ENCODE measurements at regions not wholly inside any gene's neighbourhood (a gene's known extent, or its start where the extent isn't known, plus 50 kb on each side); places are given as distances from the start of the nearest gene placed in this dataset.

DNA sequence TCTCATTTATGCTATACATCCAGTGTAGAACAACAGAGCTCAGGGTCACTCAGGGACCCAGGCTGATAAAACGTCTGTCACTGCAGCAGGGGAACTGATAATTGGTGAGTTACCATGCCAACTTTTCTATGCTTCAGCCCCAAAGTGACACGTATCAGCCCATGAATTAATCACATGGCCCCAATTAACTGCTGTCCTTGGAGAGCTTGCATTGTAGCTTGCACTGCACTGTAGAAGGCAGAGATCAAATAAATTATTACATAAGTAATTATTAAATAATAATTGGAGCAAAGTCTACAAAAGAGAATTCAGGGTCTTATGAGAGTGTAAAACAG, 144.6 kb downstream of the SUDS3 start:
- TF ChIP-seq POLR2A (IDR thresholded peaks at IDR 0.05) (no peak), POLR2AphosphoS5 (IDR thresholded peaks at IDR 0.05) (no peak), CTCF (IDR thresholded peaks at IDR 0.05) (no peak), EP300 (IDR thresholded peaks at IDR 0.05) (no peak)
- no peak for ATAC-seq (ENCODE audit: low FRiP score in 2 of 2)
- Histone ChIP-seq H3K27ac (no peak overlapping the region), H3K27me3 (no peaks in the 10 kb centered on the region), H3K9me3 (no peaks in the 10 kb centered on the region), H3K4me3 (no peak overlapping the region), H3K4me1 (no peaks in the 10 kb centered on the region), H3K36me3 (no peaks in the 10 kb centered on the region)
- no peak for DNase-seq
- 49 to 55% methylated on average over 2 of the region's 2 CpGs for WGBS, 2 donors

- DNase-seq (no peak), ATAC-seq (ENCODE audit: low FRiP score in 2 of 2) (no peak)
- Histone ChIP-seq H3K4me1 (no peaks in the 10 kb centered on the region), H3K27me3 (no peaks in the 10 kb centered on the region), H3K4me3 (no peak overlapping the region), H3K27ac (no peak overlapping the region), H3K9me3 (no peaks in the 10 kb centered on the region), H3K36me3 (no peaks in the 10 kb centered on the region)
- TF ChIP-seq POLR2AphosphoS5 (IDR thresholded peaks at IDR 0.05) (no peak), EP300 (IDR thresholded peaks at IDR 0.05) (no peak), POLR2A (IDR thresholded peaks at IDR 0.05) (no peak), CTCF (IDR thresholded peaks at IDR 0.05) (no peak)
- WGBS, 2 donors: 89 to 91% methylated on average over 4 of the region's 4 CpGs
Observed at GRCh38 chr12:118524446-118524845, 148.1 kb downstream of the SUDS3 start.

DNA sequence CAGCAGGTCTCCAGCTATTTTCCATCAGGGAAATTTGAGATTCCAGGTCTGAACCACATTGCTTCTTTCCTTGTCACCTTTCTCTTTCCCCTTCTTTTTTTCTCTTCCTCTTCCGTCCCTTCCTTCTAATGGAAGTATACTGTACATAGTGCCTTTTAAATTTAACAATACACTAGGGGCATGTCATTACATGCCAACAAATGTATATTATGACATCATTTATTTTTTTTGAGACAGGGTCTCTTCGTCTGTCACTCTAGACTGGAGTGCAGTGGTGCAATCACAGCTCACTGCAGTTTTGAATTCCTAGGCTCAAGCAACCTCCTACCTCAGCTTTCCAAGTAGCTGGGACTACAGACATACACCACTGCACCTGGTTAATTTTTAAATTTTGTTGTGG, 148.9 kb downstream of the SUDS3 start:
- no peak for TF ChIP-seq POLR2A (IDR thresholded peaks at IDR 0.05)
- no peak for TF ChIP-seq EP300 (IDR thresholded peaks at IDR 0.05)
- TF ChIP-seq CTCF (IDR thresholded peaks at IDR 0.05): no peak
- no peak for TF ChIP-seq POLR2AphosphoS5 (IDR thresholded peaks at IDR 0.05)
- H3K9me3 ChIP-seq: no peaks in the 10 kb centered on the region
- no peak for ATAC-seq (ENCODE audit: low FRiP score in 2 of 2)
- no peak overlapping the region for H3K27ac ChIP-seq
- no peaks in the 10 kb centered on the region for H3K4me1 ChIP-seq
- H3K4me3 ChIP-seq: no peak overlapping the region
- no peak for DNase-seq
- 44 to 51% methylated on average over 1 to 2 of the region's 2 CpGs for WGBS, 2 donors
- no peaks in the 10 kb centered on the region for H3K27me3 ChIP-seq
- no peaks in the 10 kb centered on the region for H3K36me3 ChIP-seq

GRCh38 chr12:118526255-118527095, 150.1 kb downstream of the SUDS3 start:
- H3K27ac ChIP-seq: no peak overlapping the region
- DNase-seq (no peak), ATAC-seq (ENCODE audit: low FRiP score in 2 of 2) (no peak)
- 72 to 78% methylated on average over 4 to 6 of the region's 6 CpGs for WGBS, 2 donors
- no peaks in the 10 kb centered on the region for H3K9me3 ChIP-seq
- no peaks in the 10 kb centered on the region for H3K36me3 ChIP-seq
- no peaks in the 10 kb centered on the region for H3K4me1 ChIP-seq
- no peaks in the 10 kb centered on the region for H3K27me3 ChIP-seq
- TF ChIP-seq POLR2A (IDR thresholded peaks at IDR 0.05) (no peak), POLR2AphosphoS5 (IDR thresholded peaks at IDR 0.05) (no peak), CTCF (IDR thresholded peaks at IDR 0.05) (no peak), EP300 (IDR thresholded peaks at IDR 0.05) (no peak)
- no peak overlapping the region for H3K4me3 ChIP-seq

DNA sequence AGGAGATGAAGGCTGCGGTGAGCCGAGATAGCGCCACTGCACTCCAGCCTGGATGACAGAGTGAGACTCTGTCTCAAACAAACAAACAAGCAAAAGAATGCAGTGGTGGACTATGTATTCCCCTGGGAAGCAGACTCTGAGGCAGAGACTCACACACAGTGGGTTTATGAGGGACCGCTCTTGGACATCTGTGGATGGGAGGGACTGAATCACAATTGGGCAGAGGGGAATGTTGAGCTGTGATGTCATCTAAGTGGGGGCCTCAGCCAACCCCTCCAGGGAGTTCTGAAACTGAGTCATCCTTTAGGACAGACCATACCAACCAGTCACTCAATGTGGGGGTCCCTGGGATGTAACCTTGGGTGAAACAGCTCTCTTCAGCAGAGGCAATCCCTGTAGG, 151.0 kb downstream of the SUDS3 start:
- ATAC-seq (ENCODE audit: low FRiP score in 2 of 2) (no peak), DNase-seq (no peak)
- no peak overlapping the region for H3K27ac ChIP-seq
- no peaks in the 10 kb centered on the region for H3K9me3 ChIP-seq
- H3K4me3 ChIP-seq: no peak overlapping the region
- no peaks in the 10 kb centered on the region for H3K36me3 ChIP-seq
- H3K4me1 ChIP-seq: no peaks in the 10 kb centered on the region
- WGBS, 2 donors: 89 to 90% methylated on average over 3 to 4 of the region's 4 CpGs
- H3K27me3 ChIP-seq: no peaks in the 10 kb centered on the region
- TF ChIP-seq CTCF (IDR thresholded peaks at IDR 0.05) (no peak), EP300 (IDR thresholded peaks at IDR 0.05) (no peak), POLR2A (IDR thresholded peaks at IDR 0.05) (no peak)
